EL (cell line): ENCODE measurements at regions not wholly inside any gene's neighbourhood (a gene's known extent, or its start where the extent isn't known, plus 50 kb on each side); places are given as distances from the start of the nearest gene placed in this dataset.
"Not testable (repeated sequence)": the region's sequence is repeated elsewhere in the genome, so short reads cannot be mapped to it uniquely, and the experiment has no call there.

Source experiments
- DNase-seq: peaks from one replicate; pipeline ENCODE4 v3.0.0-alpha.2; 2016

DNA sequence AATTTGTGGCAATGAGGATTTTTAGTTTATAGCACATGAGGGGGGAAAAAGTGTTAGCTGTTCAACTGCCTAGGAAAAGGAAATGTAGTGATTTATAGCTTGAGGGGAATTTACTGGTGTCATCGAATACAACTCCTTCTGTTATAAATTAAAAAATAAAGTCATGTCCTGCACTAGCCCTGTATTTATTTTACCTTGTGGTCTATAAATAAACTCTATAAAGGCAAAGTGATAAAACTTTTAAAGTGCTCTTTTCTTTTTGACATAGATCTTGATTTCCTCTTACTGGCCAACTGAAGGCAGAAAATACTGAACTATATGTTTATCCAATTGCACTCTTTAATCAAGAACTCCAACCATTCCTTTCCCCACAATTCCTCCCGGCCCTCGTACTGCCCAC lies 672.1 kb upstream of the SLIT2 start:
- no peak for DNase-seq

DNA sequence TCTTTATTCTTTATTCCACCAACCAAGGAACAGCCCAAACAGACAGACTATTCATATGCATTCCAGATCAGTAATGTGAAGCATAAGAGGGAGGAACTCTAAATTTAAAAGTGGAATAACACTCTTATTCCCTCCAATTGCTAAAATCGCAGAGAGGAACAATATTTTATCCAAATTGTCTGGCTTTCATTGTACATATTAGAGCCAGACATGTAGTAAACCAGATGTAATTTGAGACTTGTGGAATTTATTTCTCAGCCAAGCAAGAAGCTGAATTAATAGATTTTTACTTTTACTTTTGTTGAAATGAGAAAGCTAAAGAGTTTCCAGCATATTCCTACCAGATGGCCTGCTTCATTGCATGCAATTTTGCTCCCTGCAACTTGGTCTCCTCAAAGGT lies 674.6 kb upstream of the SLIT2 start:
- DNase-seq: no peak

DNA sequence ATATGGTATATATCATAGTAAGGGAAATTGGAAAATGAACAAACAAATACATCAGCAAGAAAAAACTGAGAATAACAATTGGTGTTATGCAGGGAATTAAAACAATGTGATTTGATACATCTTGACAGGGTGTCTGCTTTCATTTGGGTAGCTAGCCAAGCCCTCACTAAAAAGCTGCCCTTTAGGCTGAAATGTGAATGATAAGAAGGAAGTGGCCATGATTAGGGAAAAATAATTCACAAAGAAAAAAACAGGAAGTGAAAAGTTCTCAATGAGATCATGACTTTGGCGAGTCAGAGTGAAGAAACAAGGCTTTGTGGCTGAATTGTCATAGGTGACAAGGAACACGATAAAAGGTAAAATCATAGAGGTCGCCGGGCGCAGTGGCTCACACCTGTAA lies 675.8 kb upstream of the SLIT2 start:
- no peak for DNase-seq

DNA sequence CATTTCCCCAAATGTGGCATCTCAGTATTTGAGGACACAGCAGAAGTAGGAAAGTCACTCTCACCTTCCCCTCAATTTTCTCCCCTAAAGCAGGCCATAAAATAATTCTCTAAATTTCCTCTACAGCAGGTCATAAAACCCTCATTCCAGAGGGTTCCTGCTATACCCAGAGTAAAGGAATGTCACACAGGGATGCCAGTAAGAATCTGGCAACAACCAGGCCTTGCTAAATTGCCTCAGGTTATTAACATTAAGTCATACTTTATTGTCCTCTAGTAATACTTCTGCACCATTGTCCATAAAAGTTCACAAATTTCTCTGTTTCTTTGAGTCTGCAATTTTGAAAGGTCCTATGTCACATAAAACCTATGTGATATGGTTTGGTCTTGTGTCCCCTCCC lies 685.7 kb upstream of the SLIT2 start:
- peak; percentile 24 for DNase-seq

DNA sequence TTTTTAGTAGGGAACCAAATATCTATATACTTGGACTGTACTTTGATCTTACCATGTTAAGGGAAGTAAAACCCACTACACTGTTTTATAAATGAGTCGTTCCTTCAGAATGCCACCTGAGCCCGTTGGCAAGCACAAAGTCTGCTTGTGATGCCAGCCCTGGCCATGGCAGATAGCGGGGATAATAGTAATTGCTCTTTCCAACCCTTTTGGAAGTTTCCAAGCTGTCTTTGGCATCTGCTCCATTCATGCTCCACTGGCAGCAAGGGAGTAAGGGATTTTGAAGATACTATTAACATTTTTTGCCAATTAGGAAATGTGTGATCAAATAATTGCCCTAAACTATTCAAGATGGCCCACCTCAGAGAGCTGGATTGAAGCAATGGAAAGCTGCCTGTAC lies 689.2 kb upstream of the SLIT2 start:
- DNase-seq: no peak

DNA sequence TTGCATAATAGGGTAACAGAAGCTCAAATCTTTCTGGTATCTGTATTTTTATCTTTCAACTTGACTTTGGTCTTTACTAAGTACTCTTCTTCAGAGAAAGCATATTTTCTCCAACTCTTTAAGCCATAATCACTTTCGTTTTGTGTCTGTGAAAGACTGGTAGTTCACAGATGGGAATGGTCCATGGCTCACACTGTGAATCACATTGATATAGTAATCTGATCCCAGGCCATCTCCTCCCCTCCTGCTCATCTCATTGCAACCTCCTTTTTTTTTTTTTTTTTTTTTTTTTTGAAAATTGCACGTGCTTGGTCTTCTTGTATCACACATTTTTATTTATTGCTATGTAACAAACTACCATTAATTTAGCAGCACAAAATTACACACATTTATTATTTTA lies 694.5 kb upstream of the SLIT2 start:
- DNase-seq: peak; percentile 19

DNA sequence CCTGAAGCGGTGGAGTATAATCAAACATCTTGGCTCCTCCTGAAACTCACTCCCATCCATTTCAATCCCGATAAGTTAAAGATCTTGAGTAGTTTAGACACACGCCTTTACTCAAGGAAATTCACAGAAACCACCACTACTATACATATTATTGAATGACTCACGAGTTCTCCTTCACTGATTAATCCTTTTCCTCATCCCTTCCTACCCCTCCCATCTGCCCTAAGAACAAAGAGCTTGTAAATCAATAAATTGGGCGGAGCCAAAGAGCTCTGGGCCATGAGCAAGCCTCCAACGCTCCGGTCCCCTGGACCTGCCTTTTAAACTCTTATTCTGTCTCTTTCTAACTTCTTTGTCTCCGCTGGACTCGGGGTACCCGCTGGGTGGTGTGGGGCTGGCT lies 695.4 kb upstream of the SLIT2 start:
- DNase-seq: not testable (repeated sequence)

DNA sequence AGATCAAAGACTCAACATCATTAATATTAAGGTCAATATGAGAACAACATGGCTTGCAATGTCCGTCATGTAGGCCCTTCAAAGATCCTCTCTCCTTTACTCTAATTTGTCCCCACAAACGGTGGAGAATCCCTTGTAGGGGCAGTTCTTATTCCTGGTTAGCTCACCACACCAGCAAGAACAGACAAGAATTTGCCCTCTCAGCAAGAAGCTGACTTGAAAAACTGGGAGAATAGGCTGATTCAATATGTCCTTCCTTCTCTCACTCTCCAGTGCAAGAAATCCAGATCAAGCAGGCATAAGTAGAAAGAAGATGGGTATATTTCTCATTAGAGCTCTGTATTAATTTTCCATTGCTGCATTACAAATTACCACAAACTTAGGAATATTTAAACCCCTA lies 704.2 kb upstream of the SLIT2 start:
- DNase-seq: no peak

DNA sequence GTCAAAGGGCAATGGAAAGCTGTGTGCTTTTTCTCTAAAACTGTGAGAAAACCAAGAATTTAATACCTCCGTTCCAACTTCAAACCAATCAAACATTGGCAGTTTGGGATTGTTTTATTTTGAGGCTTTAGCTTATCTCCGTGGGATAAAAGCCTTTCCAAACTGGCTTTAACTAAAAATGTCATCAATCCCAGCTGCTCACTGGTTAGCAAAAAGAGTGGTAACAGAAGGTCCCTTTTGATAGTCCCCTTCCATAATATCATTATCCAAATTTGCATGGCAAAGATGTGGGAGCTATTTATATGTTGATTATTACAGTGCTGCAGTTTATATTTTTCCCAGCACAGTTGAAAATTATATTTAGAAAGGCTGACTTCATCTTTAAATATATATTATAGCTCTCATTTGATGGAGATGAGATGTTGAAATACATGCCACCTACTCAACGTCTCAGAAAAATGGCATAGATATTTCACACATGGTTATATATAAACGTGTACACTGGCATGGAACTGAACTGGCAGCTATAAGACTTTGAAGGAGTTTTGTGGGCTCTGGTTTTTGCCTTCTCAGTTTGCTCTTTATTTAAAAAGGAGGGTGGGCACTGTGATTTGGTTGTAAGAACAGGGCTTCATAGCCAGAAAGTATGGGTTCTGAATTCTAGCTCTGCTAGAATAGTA lies 707.1 kb upstream of the SLIT2 start:
- DNase-seq: no peak

DNA sequence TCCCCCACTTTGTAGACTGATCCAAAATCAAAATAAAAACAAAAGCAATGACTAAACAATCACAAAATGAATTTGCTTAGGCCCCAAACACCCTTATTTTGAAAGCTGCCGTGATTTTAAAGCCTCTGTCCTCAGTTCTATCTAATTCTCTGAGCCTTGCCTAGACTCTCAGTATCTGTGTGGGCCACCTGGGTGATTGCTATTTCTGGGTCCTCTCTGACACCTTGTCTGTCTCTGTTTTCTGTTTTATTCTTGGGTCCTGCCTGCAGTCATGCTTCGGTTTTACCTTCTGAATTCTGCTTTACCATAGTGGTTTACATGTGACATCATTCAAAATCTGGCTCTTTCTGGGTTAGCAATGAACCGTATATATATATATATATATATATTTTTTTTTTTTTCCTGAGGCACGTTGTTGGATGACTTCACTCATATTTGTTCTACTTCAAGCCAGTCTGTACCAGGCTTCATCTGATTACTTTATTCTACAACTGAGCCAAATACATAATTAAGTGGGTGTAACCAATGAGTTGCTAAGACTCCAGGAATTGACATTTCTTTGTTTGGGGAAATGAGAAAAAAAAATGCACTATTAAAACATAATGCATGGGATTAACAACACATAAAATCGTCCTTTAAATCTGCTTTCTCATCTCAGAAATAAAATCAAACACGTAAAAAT lies 710.7 kb upstream of the SLIT2 start:
- no peak for DNase-seq

DNA sequence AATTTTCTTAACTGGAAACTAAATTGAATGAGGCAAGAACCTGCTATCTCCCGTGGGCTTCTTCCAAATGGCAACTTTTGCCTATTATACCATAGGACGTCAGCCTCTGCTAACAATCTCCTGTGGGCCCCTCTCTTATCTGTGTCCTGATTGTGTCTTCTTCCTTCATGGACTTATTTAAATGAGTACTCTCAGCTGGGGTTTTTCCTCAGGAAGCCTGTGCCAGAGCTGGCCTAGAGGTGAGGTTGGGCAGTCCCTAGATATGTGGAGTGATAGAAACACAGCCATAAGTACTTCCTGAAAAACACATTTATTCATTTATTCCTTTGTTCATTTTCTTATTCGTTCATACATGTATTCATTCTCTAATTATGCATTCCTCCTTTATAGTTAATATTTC lies 712.5 kb upstream of the SLIT2 start:
- DNase-seq: no peak

DNA sequence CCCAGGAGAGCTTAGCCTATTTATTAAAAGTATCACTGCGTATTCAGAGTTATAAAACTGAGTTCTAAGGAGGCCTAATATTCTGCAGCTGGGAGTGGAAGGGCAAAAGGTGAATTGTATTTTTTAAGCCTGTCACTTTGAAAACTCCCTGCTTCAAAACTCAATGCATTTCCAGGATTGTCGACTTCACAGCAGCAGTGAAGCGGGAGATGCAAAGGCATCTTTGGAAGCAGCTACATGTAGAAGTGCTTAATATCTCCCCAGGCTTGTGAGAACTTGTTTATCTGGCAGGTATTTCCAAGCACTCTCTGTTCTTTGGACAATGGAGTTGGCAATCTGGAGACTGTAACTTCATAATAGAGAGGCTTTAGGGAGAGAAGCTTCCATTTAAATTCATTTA lies 717.5 kb upstream of the SLIT2 start:
- DNase-seq: no peak

DNA sequence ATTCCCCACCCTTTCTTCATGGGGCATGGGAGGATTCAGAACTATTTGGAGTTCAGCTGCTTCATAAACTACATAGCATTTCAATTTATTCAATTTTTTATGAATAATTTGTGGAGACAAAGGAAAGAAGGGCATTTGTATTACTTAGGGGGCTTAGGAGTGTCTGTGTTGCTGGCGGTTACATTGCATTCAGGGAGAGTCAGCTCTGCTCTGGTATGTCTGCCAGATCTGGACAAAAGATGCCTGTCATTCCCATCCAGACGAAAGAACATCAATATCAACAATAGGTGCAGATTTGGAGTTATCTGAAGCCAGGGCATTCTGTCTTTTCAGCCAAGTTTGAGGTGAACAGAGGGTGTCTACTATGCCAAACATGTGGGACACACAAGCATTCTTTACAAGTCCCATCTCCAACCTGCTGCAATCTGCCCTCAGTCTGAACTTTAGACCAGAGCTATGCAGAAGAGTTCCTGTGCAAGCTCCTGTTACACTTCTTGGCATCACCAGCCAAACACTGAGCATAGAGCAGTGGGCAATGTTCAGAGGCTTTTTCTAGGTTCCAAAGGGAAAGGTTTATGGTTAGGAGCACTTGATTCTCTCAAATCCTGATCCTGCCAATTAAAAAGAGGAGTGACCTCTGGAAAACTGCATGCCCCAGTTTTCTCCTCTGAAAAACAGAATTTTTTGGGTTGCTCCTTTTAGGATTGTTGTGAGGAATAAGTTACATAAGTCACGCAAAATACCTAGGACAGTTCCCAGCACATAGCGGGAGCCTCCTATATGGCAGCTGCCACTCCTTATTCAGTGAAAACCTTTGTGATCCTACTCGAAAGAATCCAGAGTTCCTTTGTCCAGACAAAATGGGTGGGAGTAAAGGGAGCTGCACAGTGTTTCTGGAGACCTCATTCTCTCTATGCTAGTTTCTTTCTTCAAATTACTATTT lies 719.5 kb upstream of the SLIT2 start:
- no peak for DNase-seq

DNA sequence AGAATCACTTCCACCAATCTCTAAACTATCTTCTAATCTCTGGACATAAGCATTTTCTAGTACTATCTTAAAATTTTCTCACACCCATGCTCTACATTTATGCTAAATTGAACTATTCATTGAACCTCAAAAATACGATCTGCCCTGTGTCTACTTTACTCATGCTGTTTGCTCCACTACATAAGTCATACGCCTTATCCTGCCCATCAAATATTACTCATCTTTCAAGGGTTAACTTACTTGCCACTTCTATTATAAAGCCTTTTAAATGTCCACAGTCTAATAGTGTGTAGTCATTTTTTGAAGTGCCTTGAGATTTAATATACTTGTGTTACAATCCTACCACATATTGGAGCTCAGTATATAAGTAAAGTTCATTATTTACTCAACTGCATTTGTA lies 727.7 kb upstream of the SLIT2 start:
- no peak for DNase-seq

DNA sequence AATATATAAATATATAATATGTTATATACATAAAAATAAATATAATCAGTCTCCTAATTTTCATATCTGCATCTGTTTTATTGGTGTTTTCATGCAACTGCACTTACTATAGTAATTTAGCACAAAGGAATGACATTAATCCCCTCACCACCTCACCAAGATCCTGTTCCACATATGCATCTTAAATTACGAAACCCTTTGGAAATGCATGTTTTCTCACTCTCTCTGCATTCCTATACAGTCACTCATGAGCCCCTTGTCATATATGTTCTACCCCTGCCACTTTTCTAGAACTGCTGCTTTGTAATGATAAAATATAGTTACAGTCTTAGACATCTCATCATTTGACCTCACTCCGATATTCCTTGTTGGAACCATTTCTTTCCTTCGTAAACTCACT lies 728.7 kb upstream of the SLIT2 start:
- no peak for DNase-seq

DNA sequence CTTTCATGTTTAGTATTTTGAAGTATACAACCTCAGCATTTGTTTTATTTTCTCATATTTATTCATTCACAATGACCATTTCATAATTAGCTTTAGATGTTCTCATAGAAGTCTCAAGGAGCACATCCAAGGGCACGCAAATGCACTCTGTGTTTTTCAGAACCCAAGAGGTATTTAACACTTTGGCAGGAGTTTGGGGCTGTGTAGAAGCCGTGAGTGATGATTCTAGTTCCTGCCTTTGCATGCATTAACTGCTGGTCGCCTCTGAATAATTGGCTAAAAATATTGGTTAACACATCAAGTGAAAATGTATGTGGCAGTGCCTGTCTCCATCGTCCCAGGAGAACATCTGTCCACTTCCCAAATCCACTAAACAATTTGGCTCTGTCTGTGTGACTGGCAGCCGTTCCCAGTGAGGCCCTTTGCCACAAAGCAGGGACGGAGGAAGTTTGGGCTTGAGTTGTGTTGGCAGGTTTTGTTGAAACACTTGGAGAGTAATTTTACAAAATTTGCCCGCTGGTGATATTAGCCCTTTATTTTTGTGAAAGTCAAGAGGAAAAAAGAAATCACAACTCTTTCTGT lies 730.7 kb upstream of the SLIT2 start:
- no peak for DNase-seq

DNA sequence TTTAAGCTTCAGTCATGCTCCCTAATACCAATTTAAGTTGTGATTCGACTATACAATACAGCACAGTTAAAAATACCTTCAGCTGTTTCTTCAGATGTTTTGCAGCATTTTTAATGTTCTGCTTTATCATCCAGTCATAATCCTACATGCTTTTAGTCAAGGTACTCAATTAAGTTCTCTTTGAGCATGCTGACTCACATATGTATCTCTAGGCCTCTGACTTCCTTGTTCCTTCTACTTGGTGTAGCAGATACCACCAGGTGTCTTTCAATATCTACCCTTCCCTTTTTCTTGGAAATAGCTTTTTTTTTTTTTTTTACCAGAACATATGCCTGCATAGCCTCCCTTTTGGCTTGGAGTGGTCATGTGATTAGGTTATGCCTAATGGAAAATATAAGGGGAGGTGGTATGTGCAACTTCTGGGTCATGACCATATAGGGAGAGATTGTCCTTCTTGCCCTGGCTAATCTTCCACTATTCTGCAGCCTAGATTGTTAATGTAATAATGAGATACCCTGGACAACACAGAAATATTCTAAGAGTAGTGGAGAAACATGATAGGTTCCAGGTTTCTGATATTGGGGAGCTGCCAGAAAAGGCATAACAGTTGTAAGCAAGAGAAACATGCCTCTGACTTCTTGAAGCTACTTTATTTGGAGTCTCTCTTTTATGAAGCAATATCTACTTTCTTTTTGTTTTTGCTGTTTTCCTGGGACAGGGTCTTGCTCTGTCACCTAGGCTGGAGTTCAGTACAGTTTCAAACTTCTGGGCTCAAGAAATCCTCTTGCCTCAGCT lies 737.2 kb upstream of the SLIT2 start:
- DNase-seq: no peak

DNA sequence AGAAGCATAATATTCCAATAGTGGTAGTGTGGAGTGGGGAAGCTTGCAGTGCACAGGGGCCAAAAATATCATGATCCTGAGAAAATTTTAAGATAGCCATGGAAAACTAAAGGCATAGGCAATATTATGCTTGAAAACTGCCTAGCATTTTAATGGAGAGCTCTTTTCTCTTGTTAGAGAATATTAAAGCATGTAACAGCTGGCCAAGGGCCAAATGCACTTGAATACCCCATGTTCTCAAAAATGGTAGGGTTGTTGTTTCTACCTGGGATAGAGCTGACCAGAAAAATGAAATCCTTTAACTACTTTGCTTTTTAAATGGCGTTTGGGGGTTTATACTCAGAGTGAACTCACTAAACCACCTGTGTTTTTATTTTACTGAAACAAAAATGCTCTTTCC lies 739.6 kb upstream of the SLIT2 start:
- DNase-seq: no peak

DNA sequence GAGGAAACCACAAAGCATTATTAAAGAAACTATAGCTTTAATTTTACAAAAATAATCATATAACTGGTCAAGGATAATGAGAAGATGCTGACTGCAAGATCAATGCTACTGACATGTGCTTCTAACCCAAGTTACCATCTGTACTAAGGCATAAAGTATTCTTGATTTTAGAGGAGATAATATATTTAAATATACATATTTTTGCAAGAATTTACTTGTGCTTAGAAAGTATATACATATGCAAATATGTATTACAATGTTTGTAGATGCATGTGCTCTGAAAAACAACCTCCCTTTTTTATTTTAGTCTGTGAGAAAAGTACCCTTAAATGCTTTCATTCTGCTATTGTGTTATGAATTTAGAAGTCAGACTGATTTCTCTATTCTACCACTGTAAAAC lies 740.7 kb upstream of the SLIT2 start:
- DNase-seq: no peak

DNA sequence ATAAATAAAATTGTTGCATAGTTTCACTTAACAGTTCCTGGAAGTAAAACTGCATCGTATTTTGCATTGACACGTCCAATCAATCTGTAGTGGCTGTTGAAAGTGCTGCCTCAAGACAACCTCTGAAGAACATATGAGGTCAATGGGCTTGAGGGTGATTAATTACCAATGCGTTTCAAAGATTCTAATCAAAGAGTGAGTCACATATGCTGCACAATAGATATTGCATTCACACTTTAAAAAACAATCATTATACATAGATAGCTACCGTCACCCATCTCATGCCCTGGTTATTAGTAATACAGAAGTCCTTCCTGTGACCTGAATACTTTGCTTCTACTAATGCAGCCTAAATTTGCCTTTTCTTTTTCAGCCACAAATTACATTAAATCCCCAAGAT lies 743.3 kb upstream of the SLIT2 start:
- DNase-seq: peak; percentile 19

DNA sequence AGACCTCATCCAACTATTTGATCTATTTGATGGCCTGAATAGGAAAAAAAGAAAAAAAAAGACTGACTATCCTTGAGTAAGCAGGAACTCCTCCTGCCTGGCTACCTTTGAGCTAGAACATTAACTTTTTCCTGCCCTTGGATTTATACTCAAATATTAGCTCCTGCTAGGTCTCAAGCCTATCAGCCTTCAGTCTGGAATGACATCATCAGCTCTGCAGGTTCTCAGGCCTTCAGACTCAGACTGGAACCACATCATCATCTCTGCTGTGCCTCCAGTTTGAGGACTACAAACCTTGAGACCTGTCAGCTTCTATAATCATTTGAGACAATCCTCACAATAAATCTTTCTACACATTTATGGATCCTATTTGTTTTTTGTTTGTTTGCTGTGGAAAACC lies 754.0 kb upstream of the SLIT2 start:
- DNase-seq: no peak

DNA sequence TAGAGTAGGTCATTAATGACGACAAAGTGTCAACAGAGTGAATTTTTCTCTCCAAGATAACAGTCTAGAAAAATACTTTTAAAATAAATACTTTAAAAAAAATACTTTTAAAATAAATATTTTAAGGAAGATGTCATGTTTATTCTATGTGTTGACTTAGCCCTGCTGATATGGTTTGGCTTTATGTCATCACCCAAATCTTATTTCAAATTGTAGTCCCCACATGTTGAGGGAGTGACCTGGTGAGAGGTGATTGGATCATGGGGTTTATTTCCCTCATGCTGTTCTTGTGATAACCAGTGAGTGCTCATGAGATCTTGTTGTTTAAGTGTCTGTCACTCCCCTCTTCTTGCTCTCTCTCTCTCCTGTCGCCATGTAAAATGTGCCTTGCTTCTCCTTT lies 754.9 kb upstream of the SLIT2 start:
- DNase-seq: no peak

DNA sequence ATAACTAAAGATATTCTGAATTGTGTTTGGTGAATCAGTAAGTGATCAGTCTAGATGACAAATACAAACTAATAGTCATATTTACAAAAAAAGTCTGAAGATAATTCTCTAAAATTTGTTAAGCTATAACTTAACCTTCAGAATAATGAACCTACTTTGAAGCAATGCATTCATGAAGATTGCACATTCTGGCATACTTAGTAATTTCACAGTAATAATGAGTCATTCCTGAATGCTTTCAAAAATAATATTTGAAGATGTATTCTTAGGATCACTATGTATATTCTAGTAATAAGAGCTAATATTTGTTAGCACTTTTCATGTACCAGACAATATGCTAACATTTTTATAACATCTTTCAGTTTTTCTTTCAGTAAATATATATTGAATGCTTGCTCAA lies 756.7 kb upstream of the SLIT2 start:
- DNase-seq: peak; percentile 26
